ENCODE measurements at regions not wholly inside any gene's neighbourhood (a gene's known extent, or its start where the extent isn't known, plus 50 kb on each side); places are given as distances from the start of the nearest gene placed in this dataset.
"Not testable (repeated sequence)": the region's sequence is repeated elsewhere in the genome, so short reads cannot be mapped to it uniquely, and the experiment has no call there.

GRCh38 chr22:36088292-36088691 lies 59.7 kb upstream of the RBFOX2 start:
- DNase-seq (ENCODE audit: low spot score): peak; percentile 53

- no peak for DNase-seq (ENCODE audit: low spot score)
Observed at GRCh38 chr22:36087784-36088183, 59.2 kb upstream of the RBFOX2 start.

DNA sequence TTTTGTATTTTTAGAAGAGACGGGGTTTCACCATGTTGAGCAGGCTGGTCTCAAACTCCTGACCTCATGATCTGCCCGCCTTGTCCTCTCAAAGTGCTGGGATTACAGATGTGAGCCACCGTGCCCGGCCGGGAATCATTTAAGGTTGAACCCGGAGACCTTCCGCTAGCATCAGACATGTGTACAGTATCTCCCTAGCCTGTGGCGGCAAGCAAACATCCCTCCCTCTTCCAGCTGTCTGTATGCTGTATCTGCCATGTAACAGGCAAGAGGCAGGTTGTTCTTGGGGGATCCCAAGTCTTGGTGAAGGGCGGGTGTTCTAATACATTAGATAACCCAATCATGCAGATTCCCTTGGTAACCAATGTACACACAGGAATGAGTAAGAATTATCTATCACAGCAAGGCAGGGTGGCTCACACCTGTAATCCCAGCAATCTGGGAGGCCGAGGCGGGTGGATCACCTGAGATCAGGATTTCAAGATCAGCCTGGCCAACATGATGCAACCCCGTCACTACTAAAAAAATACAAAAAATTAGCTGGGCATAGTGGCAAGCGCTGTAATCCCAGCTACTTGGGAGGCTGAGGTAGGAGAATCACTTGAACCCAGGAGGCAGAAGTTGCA lies 58.1 kb upstream of the RBFOX2 start:
- no peak for DNase-seq (ENCODE audit: low spot score)

GRCh38 chr22:36086170-36086490 lies 57.5 kb upstream of the RBFOX2 start:
- DNase-seq (ENCODE audit: low spot score): peak; percentile 23

GRCh38 chr22:36085476-36086169 lies 57.0 kb upstream of the RBFOX2 start:
- DNase-seq (ENCODE audit: low spot score): no peak

- no peak for DNase-seq (ENCODE audit: low spot score)
Observed at GRCh38 chr22:36084717-36085116, 56.1 kb upstream of the RBFOX2 start.

DNA sequence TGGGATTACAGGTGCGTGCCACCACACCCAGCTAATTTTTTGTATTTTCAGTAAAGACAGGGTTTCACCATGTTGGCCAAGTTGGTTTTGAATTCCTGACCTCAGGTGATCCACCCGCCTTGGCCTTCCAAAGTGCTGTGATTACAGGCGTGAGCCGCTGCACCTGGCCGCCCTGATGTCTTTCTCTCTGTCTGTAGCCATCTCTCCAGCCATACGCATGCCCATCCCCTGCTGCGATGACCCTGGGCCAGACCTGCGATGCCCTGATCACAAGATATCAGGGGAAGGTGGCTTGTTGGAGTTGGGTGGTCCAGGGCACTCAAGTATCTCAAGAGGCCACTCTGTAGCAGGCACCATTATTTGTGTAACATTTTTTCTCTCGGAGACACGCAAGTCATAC lies 54.4 kb upstream of the RBFOX2 start:
- DNase-seq (ENCODE audit: low spot score): no peak

DNA sequence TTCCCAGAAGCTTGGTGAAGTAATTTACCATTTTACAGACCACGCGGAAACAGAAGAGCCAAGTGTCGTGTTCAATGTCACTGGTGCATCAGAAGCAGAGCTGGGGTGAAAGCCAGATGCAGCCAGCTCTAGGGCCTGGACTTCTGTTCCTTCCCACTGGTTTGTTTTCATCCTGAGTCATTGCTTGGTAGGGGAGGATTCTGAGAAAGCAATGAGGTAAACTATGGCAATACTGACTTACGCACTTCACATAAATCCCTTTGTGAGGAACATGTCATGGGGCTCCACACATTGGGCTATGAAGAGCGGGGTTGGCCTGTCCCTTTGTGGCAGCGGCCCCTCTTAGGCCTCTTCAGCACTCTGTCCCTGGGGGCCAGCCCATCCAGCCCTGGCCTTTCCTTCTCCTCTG lies 52.4 kb upstream of the RBFOX2 start:
- peak; percentile 77 for DNase-seq (ENCODE audit: low spot score)

DNA sequence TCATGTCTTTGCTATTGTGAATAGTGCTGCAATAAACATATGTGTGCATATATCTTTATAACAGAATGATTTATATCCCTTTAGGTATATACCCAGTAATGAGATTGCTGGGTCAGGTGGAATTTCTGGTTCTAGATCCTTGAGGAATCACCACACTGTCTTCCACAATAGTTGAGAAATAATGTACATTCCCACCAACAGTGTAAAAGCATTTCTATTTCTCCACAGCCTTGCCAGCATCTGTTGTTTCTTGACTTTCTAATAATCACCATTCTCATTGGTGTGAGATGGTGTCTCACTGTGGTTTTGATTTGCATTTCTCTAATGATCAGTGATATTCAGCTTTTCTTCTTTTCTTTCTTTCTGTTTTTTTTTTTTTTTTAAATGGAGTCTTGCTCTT lies 51.7 kb upstream of the RBFOX2 start:
- not testable (repeated sequence) for DNase-seq (ENCODE audit: low spot score)

DNA sequence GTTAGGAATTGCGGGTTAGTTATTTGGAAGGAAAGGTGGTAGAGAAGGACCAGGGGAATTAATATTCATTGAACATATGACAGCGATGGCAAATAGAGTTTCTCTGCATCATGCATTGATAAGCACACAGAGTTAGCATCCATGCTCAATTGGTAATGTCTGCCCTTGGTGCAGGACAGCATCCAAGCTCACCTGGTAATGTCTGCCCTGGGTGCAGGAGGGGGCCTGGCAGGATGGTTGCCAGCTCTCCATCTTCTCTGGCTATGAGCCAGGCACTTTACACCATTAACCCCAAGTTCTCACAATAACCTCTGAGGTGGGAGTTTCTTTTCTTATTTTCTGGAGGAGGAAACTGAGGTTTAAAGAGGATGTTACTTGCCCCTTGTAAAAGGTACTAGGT lies 50.4 kb upstream of the RBFOX2 start:
- DNase-seq (ENCODE audit: low spot score): no peak
